GM06990 (cell line): ENCODE measurements at regions not wholly inside any gene's neighbourhood (a gene's known extent, or its start where the extent isn't known, plus 50 kb on each side); places are given as distances from the start of the nearest gene placed in this dataset.
"Not testable (repeated sequence)": the region's sequence is repeated elsewhere in the genome, so short reads cannot be mapped to it uniquely, and the experiment has no call there.

Source experiments
- DNase-seq: peaks from one replicate; pipeline ENCODE4 v3.0.0-alpha.2; 2011; ENCODE audit not compliant: insufficient read length; ENCODE audit errors: extremely low read depth
- H3K27me3 ChIP-seq: replicated peaks from 2 replicates; pipeline ENCODE4 v1.6.0; 2011; ENCODE audit warnings: low read length; ENCODE audit not compliant: control insufficient read depth, insufficient read depth
- H3K36me3 ChIP-seq: 2 replicates; pipeline ENCODE4 v1.5.1; 2011; ENCODE audit warnings: low read length; ENCODE audit not compliant: control insufficient read depth, insufficient read depth
- H3K4me3 ChIP-seq: replicated peaks from 2 replicates; pipeline ENCODE4 v1.5.1; 2011; ENCODE audit warnings: low read depth, mild to moderate bottlenecking, control low read depth, low read length
- TF ChIP-seq, protein P1 (sequence below): IDR thresholded peaks from 2 replicates; pipeline ENCODE4 v1.5.1; 2011; ENCODE audit warnings: low read length, control low read depth, mild to moderate bottlenecking, inconsistent platforms; ENCODE audit not compliant: insufficient read depth, poor library complexity, severe bottlenecking

- Histone ChIP-seq H3K27me3 (no peaks in the 10 kb centered on the region), H3K36me3 (no peaks in the 10 kb centered on the region), H3K4me3 (no peak overlapping the region)
- TF ChIP-seq, protein P1, sequence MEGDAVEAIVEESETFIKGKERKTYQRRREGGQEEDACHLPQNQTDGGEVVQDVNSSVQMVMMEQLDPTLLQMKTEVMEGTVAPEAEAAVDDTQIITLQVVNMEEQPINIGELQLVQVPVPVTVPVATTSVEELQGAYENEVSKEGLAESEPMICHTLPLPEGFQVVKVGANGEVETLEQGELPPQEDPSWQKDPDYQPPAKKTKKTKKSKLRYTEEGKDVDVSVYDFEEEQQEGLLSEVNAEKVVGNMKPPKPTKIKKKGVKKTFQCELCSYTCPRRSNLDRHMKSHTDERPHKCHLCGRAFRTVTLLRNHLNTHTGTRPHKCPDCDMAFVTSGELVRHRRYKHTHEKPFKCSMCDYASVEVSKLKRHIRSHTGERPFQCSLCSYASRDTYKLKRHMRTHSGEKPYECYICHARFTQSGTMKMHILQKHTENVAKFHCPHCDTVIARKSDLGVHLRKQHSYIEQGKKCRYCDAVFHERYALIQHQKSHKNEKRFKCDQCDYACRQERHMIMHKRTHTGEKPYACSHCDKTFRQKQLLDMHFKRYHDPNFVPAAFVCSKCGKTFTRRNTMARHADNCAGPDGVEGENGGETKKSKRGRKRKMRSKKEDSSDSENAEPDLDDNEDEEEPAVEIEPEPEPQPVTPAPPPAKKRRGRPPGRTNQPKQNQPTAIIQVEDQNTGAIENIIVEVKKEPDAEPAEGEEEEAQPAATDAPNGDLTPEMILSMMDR = no peak
- DNase-seq = no peak
Measured at GRCh38 chr7:116403265-116403664, 96.3 kb upstream of the CAV2 start.

DNA sequence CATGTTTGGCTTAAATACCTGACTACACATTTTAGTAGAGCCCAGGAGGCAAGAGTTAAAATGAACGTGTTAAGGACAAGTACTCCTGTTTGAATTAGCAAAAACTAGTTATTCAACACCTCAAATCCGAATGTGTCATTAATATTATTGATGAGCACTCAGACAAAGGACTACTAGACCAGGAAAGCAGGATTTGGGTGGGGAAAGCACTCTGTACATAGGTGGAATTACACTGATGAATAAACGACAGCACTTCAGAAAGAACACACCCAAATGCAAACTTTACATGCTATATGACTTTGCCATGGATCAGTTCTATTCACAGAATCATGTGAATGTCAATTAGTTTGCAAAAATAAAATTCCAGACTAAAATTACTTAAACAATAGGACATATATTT, 95.1 kb upstream of the CAV2 start:
- H3K27me3 ChIP-seq = no peaks in the 10 kb centered on the region
- TF ChIP-seq, protein P1 = no peak
- no peak for DNase-seq
- no peak overlapping the region for H3K4me3 ChIP-seq
- H3K36me3 ChIP-seq = no peaks in the 10 kb centered on the region

GRCh38 chr7:116405810-116406209, 93.7 kb upstream of the CAV2 start:
- TF ChIP-seq, protein P1 = no peak
- Histone ChIP-seq H3K27me3 (no peaks in the 10 kb centered on the region), H3K4me3 (no peak overlapping the region), H3K36me3 (no peaks in the 10 kb centered on the region)
- no peak for DNase-seq

DNA sequence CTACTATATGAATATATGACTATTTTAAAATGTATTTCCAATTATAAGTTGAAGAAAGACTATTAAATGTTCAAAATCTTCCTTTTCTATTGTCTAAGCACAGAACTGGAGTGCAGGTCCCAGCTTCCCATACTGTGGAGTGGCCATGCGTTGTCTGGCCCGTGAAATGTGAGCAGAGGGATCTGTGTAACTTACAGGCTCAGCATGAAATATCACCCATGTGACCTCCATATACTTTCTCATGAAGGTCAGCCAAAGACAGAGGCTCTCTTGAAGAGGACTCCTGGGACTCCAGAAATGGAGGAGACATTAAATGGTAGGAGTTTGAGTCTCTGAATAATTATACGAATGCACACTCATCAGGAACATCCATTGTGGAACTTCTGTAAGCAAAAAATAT, 92.4 kb upstream of the CAV2 start:
- DNase-seq = no peak
- TF ChIP-seq, protein P1 = no peak
- Histone ChIP-seq H3K36me3 (no peaks in the 10 kb centered on the region), H3K4me3 (no peak overlapping the region), H3K27me3 (no peaks in the 10 kb centered on the region)

- DNase-seq = no peak
- Histone ChIP-seq H3K4me3 (no peak overlapping the region), H3K36me3 (no peaks in the 10 kb centered on the region), H3K27me3 (no peaks in the 10 kb centered on the region)
- TF ChIP-seq, protein P1 = no peak
Measured at GRCh38 chr7:116408166-116408565, 91.4 kb upstream of the CAV2 start.

DNA sequence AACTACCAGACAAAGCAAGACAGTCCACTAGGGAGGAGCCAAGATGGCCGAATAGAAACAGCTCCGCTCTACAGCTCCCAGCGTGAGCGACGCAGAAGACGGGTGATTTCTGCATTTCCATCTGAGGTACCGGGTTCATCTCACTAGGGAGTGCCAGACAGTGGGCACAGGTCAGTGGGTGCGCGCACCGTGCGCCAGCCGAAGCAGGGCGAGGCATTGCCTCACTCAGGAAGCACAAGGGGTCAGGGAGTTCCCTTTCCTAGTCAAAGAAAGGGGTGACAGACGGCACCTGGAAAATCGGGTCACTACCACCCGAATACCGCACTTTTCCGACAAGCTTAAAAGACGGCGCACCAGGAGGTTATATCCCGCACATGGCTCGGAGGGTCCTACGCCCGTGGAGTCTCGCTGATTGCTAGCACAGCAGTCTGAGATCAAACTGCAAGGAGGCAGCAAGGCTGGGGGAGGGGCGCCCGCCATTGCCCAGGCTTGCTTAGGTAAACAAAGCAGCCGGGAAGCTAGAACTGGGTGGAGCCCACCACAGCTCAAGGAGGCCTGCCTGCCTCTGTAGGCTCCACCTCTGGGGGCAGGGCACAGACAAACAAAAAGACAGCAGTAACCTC, 90.6 kb upstream of the CAV2 start:
- not testable (repeated sequence) for H3K36me3 ChIP-seq, DNase-seq, H3K4me3 ChIP-seq, H3K27me3 ChIP-seq

- H3K4me3 ChIP-seq, DNase-seq: not testable (repeated sequence)
Measured at GRCh38 chr7:116410694-116411093, 88.8 kb upstream of the CAV2 start.

More at GRCh38 chr7:116410694-116411093, 88.8 kb upstream of the CAV2 start:
- not testable (repeated sequence) for H3K36me3 ChIP-seq, H3K27me3 ChIP-seq
